ENCODE measurements at regions not wholly inside any gene's neighbourhood (a gene's known extent, or its start where the extent isn't known, plus 50 kb on each side); places are given as distances from the start of the nearest gene placed in this dataset.

GRCh38 chr4:140213749-140214148 is 59.8 kb upstream of the MAML3 start:
- no peak for DNase-seq (ENCODE audit: low spot score)

- DNase-seq (ENCODE audit: low spot score) = no peak
Measured at GRCh38 chr4:140213116-140213515, 59.1 kb upstream of the MAML3 start.

- no peak for DNase-seq (ENCODE audit: low spot score)
Measured at GRCh38 chr4:140212646-140213045, 58.7 kb upstream of the MAML3 start.

GRCh38 chr4:140212194-140212593 is 58.2 kb upstream of the MAML3 start:
- no peak for DNase-seq (ENCODE audit: low spot score)

GRCh38 chr4:140211693-140212092 is 57.7 kb upstream of the MAML3 start:
- no peak for DNase-seq (ENCODE audit: low spot score)

GRCh38 chr4:140211161-140211560 is 57.2 kb upstream of the MAML3 start:
- DNase-seq (ENCODE audit: low spot score) = no peak

GRCh38 chr4:140208921-140209320 is 54.9 kb upstream of the MAML3 start:
- DNase-seq (ENCODE audit: low spot score) = no peak
